SU-DHL-6 (cell line): ENCODE measurements at regions not wholly inside any gene's neighbourhood (a gene's known extent, or its start where the extent isn't known, plus 50 kb on each side); places are given as distances from the start of the nearest gene placed in this dataset.

Source experiments
- H2AFZ ChIP-seq: fragments of 200-600 bp; sonication (generic); 2 replicates; pipeline ENCODE4 v1.6.1; 2014; ENCODE audit warnings: low read depth, mild to moderate bottlenecking, moderate library complexity, mixed read lengths, antibody characterized with exemption, low read length; ENCODE audit not compliant: severe bottlenecking
- H3F3A ChIP-seq: fragments of 200-600 bp; shearing (Covaris generic); 2 replicates; pipeline ENCODE4 v1.6.0; 2016; ENCODE audit warnings: antibody characterized with exemption, mild to moderate bottlenecking; ENCODE audit not compliant: insufficient read depth
- H3K27ac ChIP-seq: fragments of 200-600 bp; sonication (generic); 2 replicates; pipeline ENCODE4 v1.5.1; 2016; ENCODE audit warnings: low read depth, mild to moderate bottlenecking, low read length, moderate library complexity, mixed read lengths
- H3K27me3 ChIP-seq: fragments of 200-600 bp; sonication (generic), shearing (Covaris generic); 2 replicates; pipeline ENCODE4 v1.6.0; 2014; ENCODE audit warnings: mild to moderate bottlenecking, low read length
- H3K36me3 ChIP-seq: fragments of 200-600 bp; sonication (generic); 2 replicates; pipeline ENCODE4 v1.6.1; 2014; ENCODE audit warnings: mild to moderate bottlenecking, low read length, mixed read lengths
- H3K4me2 ChIP-seq: fragments of 300-600, 200-600 bp; shearing (Covaris generic), sonication (generic); 2 replicates; pipeline ENCODE4 v1.6.0; 2014; ENCODE audit warnings: low read length, low read depth, mild to moderate bottlenecking; ENCODE audit not compliant: poor library complexity, severe bottlenecking
- H3K4me3 ChIP-seq: fragments of 200-600 bp; sonication (generic); 2 replicates; pipeline ENCODE4 v1.5.1; 2014; ENCODE audit warnings: antibody characterized with exemption, low read length, mild to moderate bottlenecking, mixed read lengths; ENCODE audit not compliant: insufficient read depth, poor library complexity, severe bottlenecking
- H3K79me2 ChIP-seq: fragments of 200-600 bp; sonication (generic); 2 replicates; pipeline ENCODE4 v1.6.1; 2014; ENCODE audit warnings: mild to moderate bottlenecking, low read length, moderate library complexity; ENCODE audit not compliant: insufficient read depth
- H3K9ac ChIP-seq: fragments of 200-600 bp; sonication (generic); 2 replicates; pipeline ENCODE4 v1.7.0; 2014; ENCODE audit warnings: mild to moderate bottlenecking, low read length
- H3K9me2 ChIP-seq: fragments of 200-600 bp; sonication (generic); replicated peaks from 2 replicates; pipeline ENCODE4 v1.6.1; 2014; ENCODE audit warnings: low read length; ENCODE audit not compliant: insufficient read depth
- H3K9me3 ChIP-seq: fragments of 200-600 bp; sonication (generic); 2 replicates; pipeline ENCODE4 v1.6.1; 2014; ENCODE audit warnings: low read length, mixed read lengths; ENCODE audit not compliant: insufficient read depth
- H4K20me1 ChIP-seq: fragments of 200-600 bp; sonication (generic); 2 replicates; pipeline ENCODE4 v1.6.1; 2014; ENCODE audit warnings: low read depth, mild to moderate bottlenecking, antibody characterized with exemption, low read length, moderate library complexity, mixed read lengths
- CTCF ChIP-seq: fragments of 200-600 bp; sonication (generic); IDR thresholded peaks from one replicate; pipeline ENCODE4 v1.5.1; 2017; ENCODE audit warnings: antibody characterized with exemption, mild to moderate bottlenecking, low read length, moderate library complexity; ENCODE audit not compliant: insufficient read depth, poor library complexity, severe bottlenecking
- EZH2phosphoT487 ChIP-seq: fragments of 200-600 bp; sonication (generic), shearing (Covaris generic); conservative IDR thresholded peaks from 2 replicates; pipeline ENCODE4 v1.6.1; 2018; ENCODE audit warnings: mild to moderate bottlenecking, antibody characterized with exemption, low read length, moderate library complexity, mixed read lengths

- H3K27ac ChIP-seq = no peak overlapping the region
- TF ChIP-seq CTCF (no peak), EZH2phosphoT487 (no peak)
- H2AFZ ChIP-seq = no peak overlapping the region
- H3F3A ChIP-seq = no peaks in the 10 kb centered on the region
- no peaks in the 10 kb centered on the region for H3K9me3 ChIP-seq
- H3K4me3 ChIP-seq = no peak overlapping the region
- no peaks in the 10 kb centered on the region for H3K36me3 ChIP-seq
- no peak overlapping the region for H3K9ac ChIP-seq
- H3K9me2 ChIP-seq = no peaks in the 10 kb centered on the region
- H3K79me2 ChIP-seq = no peaks in the 10 kb centered on the region
- H4K20me1 ChIP-seq = no peaks in the 10 kb centered on the region
- no peak overlapping the region for H3K4me2 ChIP-seq
- no peaks in the 10 kb centered on the region; the same call in 1 of the 2 replicates for H3K27me3 ChIP-seq
Measured at GRCh38 chr2:182628916-182629315, 87.1 kb upstream of the DNAJC10 start.

GRCh38 chr2:182630207-182630606 lies 85.8 kb upstream of the DNAJC10 start:
- no peaks in the 10 kb centered on the region for H3K9me3 ChIP-seq
- no peaks in the 10 kb centered on the region for H3F3A ChIP-seq
- no peak overlapping the region for H2AFZ ChIP-seq
- H3K27me3 ChIP-seq = no peaks in the 10 kb centered on the region; the same call in 1 of the 2 replicates
- TF ChIP-seq EZH2phosphoT487 (no peak), CTCF (no peak)
- no peaks in the 10 kb centered on the region for H3K36me3 ChIP-seq
- no peak overlapping the region for H3K9ac ChIP-seq
- H3K4me3 ChIP-seq = no peak overlapping the region
- H4K20me1 ChIP-seq = no peaks in the 10 kb centered on the region
- H3K79me2 ChIP-seq = no peaks in the 10 kb centered on the region
- no peak overlapping the region for H3K27ac ChIP-seq
- no peaks in the 10 kb centered on the region for H3K9me2 ChIP-seq
- H3K4me2 ChIP-seq = no peak overlapping the region

GRCh38 chr2:182631299-182631698 lies 84.8 kb upstream of the DNAJC10 start:
- Histone ChIP-seq H3K36me3 (no peaks in the 10 kb centered on the region), H3K4me3 (no peak overlapping the region), H3K27me3 (no peaks in the 10 kb centered on the region; the same call in 1 of the 2 replicates), H3K4me2 (no peak overlapping the region), H3K27ac (no peak overlapping the region), H3K9me3 (no peaks in the 10 kb centered on the region), H3F3A (no peaks in the 10 kb centered on the region), H4K20me1 (no peaks in the 10 kb centered on the region), H2AFZ (no peak overlapping the region), H3K9me2 (no peaks in the 10 kb centered on the region), H3K9ac (no peak overlapping the region), H3K79me2 (no peaks in the 10 kb centered on the region)
- TF ChIP-seq CTCF (no peak), EZH2phosphoT487 (no peak)

GRCh38 chr2:182634386-182634785 lies 81.7 kb upstream of the DNAJC10 start:
- Histone ChIP-seq H3F3A (no peaks in the 10 kb centered on the region), H3K9me3 (no peaks in the 10 kb centered on the region), H3K27me3 (no peaks in the 10 kb centered on the region; the same call in 1 of the 2 replicates), H4K20me1 (no peaks in the 10 kb centered on the region), H3K9me2 (no peaks in the 10 kb centered on the region), H3K36me3 (no peaks in the 10 kb centered on the region), H2AFZ (no peak overlapping the region), H3K27ac (no peak overlapping the region), H3K4me3 (no peak overlapping the region), H3K9ac (no peak overlapping the region), H3K4me2 (no peak overlapping the region), H3K79me2 (no peaks in the 10 kb centered on the region)
- no peak for TF ChIP-seq EZH2phosphoT487
- no peak for TF ChIP-seq CTCF
